ENCODE measurements at regions not wholly inside any gene's neighbourhood (a gene's known extent, or its start where the extent isn't known, plus 50 kb on each side); places are given as distances from the start of the nearest gene placed in this dataset.

- H3K4me3 ChIP-seq (ENCODE audit: low read depth, low read length), result no peak overlapping the region
- no peak for DNase-seq (ENCODE audit: low read depth)
- TF ChIP-seq MYC (IDR thresholded peaks at IDR 0.05; ENCODE audit: low read depth, low read length) (no peak), MAX (IDR thresholded peaks at IDR 0.05; ENCODE audit: low read depth, low read length) (no peak), CTCF (IDR thresholded peaks at IDR 0.05; ENCODE audit: low read depth, low read length) (no peak), POLR2A (IDR thresholded peaks at IDR 0.05; ENCODE audit: extremely low read depth, insufficient read length) (no peak)
These were observed 163.8 kb downstream of the RBM43 start for GRCh38 chr2:151097895-151098294.

- TF ChIP-seq MAX (IDR thresholded peaks at IDR 0.05; ENCODE audit: low read depth, low read length) (no peak), MYC (IDR thresholded peaks at IDR 0.05; ENCODE audit: low read depth, low read length) (no peak), CTCF (IDR thresholded peaks at IDR 0.05; ENCODE audit: low read depth, low read length) (no peak), POLR2A (IDR thresholded peaks at IDR 0.05; ENCODE audit: extremely low read depth, insufficient read length) (no peak)
- no peak overlapping the region for H3K4me3 ChIP-seq (ENCODE audit: low read depth, low read length)
- DNase-seq (ENCODE audit: low read depth), result no peak
These were observed 164.5 kb downstream of the RBM43 start for GRCh38 chr2:151097128-151097527.

GRCh38 chr2:151096235-151096634, 165.4 kb downstream of the RBM43 start:
- no peak overlapping the region for H3K4me3 ChIP-seq (ENCODE audit: low read depth, low read length)
- TF ChIP-seq POLR2A (IDR thresholded peaks at IDR 0.05; ENCODE audit: extremely low read depth, insufficient read length) (no peak), MAX (IDR thresholded peaks at IDR 0.05; ENCODE audit: low read depth, low read length) (no peak)
- DNase-seq (ENCODE audit: low read depth), result no peak

GRCh38 chr2:151095463-151095862, 166.2 kb downstream of the RBM43 start:
- TF ChIP-seq POLR2A (IDR thresholded peaks at IDR 0.05; ENCODE audit: extremely low read depth, insufficient read length) (no peak), CTCF (IDR thresholded peaks at IDR 0.05; ENCODE audit: low read depth, low read length) (no peak)
- H3K4me3 ChIP-seq (ENCODE audit: low read depth, low read length), result no peak overlapping the region
- no peak for DNase-seq (ENCODE audit: low read depth)

GRCh38 chr2:151091583-151091982, 170.1 kb downstream of the RBM43 start:
- no peak for DNase-seq (ENCODE audit: low read depth)
- TF ChIP-seq MYC (IDR thresholded peaks at IDR 0.05; ENCODE audit: low read depth, low read length), result no peak
- no peak for TF ChIP-seq MAX (IDR thresholded peaks at IDR 0.05; ENCODE audit: low read depth, low read length)
- no peak for TF ChIP-seq POLR2A (IDR thresholded peaks at IDR 0.05; ENCODE audit: extremely low read depth, insufficient read length)
- TF ChIP-seq CTCF (IDR thresholded peaks at IDR 0.05; ENCODE audit: low read depth, low read length), result no peak
- H3K4me3 ChIP-seq (ENCODE audit: low read depth, low read length), result no peak overlapping the region

GRCh38 chr2:151087377-151087776, 174.3 kb downstream of the RBM43 start:
- TF ChIP-seq CTCF (IDR thresholded peaks at IDR 0.05; ENCODE audit: low read depth, low read length), result no peak
- no peak for TF ChIP-seq MYC (IDR thresholded peaks at IDR 0.05; ENCODE audit: low read depth, low read length)
- no peak for TF ChIP-seq MAX (IDR thresholded peaks at IDR 0.05; ENCODE audit: low read depth, low read length)
- no peak for TF ChIP-seq POLR2A (IDR thresholded peaks at IDR 0.05; ENCODE audit: extremely low read depth, insufficient read length)
- no peak overlapping the region for H3K4me3 ChIP-seq (ENCODE audit: low read depth, low read length)
- DNase-seq (ENCODE audit: low read depth), result no peak

Data from NB4 (cell line).